Gastrocnemius medialis (tissue), 4 donors: ENCODE measurements at regions not wholly inside any gene's neighbourhood (a gene's known extent, or its start where the extent isn't known, plus 50 kb on each side); places are given as distances from the start of the nearest gene placed in this dataset.

Source experiments
- ATAC-seq, 2 donors: fragments of 150-250 bp; one replicate each; pipeline ENCODE4 v1.9.1; 2016
- DNase-seq, 2 donors: peaks; one replicate each; pipeline ENCODE4 v3.0.0-alpha.2; 2019
- H3K27ac ChIP-seq, 4 donors: fragments of 200-600 bp; sonication (generic); 1 replicate in 1 of 4; 2 replicates in 3 of 4; pipeline ENCODE4 v1.5.1; 2016 to 2018; ENCODE audit warnings: mild to moderate bottlenecking in 2 of 4, moderate library complexity in 1 of 4
- H3K27me3 ChIP-seq, 3 donors: fragments of 200-600 bp; sonication (generic) in 2 of 3; 1 replicate in 1 of 3; 2 replicates in 2 of 3; pipeline versions ENCODE4 v1.5.1 to v1.6.0; 2016 to 2019; ENCODE audit warnings: mild to moderate bottlenecking in 1 of 3, moderate library complexity in 1 of 3
- H3K36me3 ChIP-seq, 2 donors: fragments of 200-600 bp; sonication (generic) in 1 of 2; one replicate each; pipeline ENCODE4 v1.5.1; 2017 to 2018
- H3K4me1 ChIP-seq, 2 donors: fragments of 200-600 bp; sonication (generic) in 1 of 2; one replicate each; pipeline ENCODE4 v1.5.1; 2016 to 2017; ENCODE audit warnings: mild to moderate bottlenecking in 2 of 2
- H3K4me3 ChIP-seq, 4 donors: fragments of 200-600 bp; sonication (generic) in 3 of 4; 1 replicate in 1 of 4; 2 replicates in 3 of 4; pipeline ENCODE4 v1.5.1; 2016 to 2019; ENCODE audit warnings: mild to moderate bottlenecking in 2 of 4
- H3K9me3 ChIP-seq, 3 donors: fragments of 200-600 bp; sonication (generic) in 2 of 3; 1 replicate in 1 of 3; 2 replicates in 2 of 3; pipeline ENCODE4 v1.5.1; 2016 to 2019
- POLR2A ChIP-seq, 2 donors: fragments of 450-650 bp; IDR thresholded peaks; one replicate each; pipeline ENCODE4 v1.6.1; 2017; ENCODE audit warnings: antibody characterized with exemption in 2 of 2, mild to moderate bottlenecking in 2 of 2, moderate library complexity in 2 of 2
- in situ Hi-C, 4 donors: fragments of 200-750 bp; cut with MboI; loops; one replicate each; pipeline versions ENCODE4 v1.15.0 to v1.8.0; 2017; ENCODE audit warnings: low sequenced_read_pairs in 4 of 4
- intact Hi-C: fragments of 100-400 bp; cut with DNase I; formaldehyde crosslinking; loops from one replicate; pipeline ENCODE4 v1.15.1; 2023; ENCODE audit warnings: low total_unique reads
- TF ChIP-seq, protein P1 (sequence below), 5 experiments: fragments of 450-650 bp in 3 of 5; fragments of 200-600 bp in 2 of 5; sonication (generic) in 2 of 5; IDR thresholded peaks in 4 of 5; conservative IDR thresholded peaks in 1 of 5; 1 replicate in 4 of 5; 2 replicates in 1 of 5; pipeline ENCODE4 v1.5.1; 2016 to 2019; ENCODE audit warnings: antibody characterized with exemption in 5 of 5, mild to moderate bottlenecking in 3 of 5, moderate library complexity in 3 of 5

- intact Hi-C loops: no loop called here
- DNase-seq (no peak), ATAC-seq (no peak)
- in situ Hi-C loops: loop anchor here in 1 of 4 donors (25.0 kb wide), 1 partner anchor 189 kb away; no protein-coding TSS in a partner anchor
- no peaks in the 10 kb centered on the region for H3K27me3 ChIP-seq
- no peak overlapping the region for H3K27ac ChIP-seq
- no peaks in the 10 kb centered on the region for H3K4me1 ChIP-seq
- H3K4me3 ChIP-seq: no peak overlapping the region
- H3K36me3 ChIP-seq: no peaks in the 10 kb centered on the region
- TF ChIP-seq, protein P1, sequence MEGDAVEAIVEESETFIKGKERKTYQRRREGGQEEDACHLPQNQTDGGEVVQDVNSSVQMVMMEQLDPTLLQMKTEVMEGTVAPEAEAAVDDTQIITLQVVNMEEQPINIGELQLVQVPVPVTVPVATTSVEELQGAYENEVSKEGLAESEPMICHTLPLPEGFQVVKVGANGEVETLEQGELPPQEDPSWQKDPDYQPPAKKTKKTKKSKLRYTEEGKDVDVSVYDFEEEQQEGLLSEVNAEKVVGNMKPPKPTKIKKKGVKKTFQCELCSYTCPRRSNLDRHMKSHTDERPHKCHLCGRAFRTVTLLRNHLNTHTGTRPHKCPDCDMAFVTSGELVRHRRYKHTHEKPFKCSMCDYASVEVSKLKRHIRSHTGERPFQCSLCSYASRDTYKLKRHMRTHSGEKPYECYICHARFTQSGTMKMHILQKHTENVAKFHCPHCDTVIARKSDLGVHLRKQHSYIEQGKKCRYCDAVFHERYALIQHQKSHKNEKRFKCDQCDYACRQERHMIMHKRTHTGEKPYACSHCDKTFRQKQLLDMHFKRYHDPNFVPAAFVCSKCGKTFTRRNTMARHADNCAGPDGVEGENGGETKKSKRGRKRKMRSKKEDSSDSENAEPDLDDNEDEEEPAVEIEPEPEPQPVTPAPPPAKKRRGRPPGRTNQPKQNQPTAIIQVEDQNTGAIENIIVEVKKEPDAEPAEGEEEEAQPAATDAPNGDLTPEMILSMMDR (IDR thresholded peaks at IDR 0.05 in 4 of 5, conservative IDR thresholded peaks at IDR 0.05 in 1 of 5): no peak
- no peak for TF ChIP-seq POLR2A (IDR thresholded peaks at IDR 0.05)
- no peaks in the 10 kb centered on the region for H3K9me3 ChIP-seq
These were observed 161.7 kb downstream of the TFCP2L1 start for GRCh38 chr2:121123268-121123667.

DNA sequence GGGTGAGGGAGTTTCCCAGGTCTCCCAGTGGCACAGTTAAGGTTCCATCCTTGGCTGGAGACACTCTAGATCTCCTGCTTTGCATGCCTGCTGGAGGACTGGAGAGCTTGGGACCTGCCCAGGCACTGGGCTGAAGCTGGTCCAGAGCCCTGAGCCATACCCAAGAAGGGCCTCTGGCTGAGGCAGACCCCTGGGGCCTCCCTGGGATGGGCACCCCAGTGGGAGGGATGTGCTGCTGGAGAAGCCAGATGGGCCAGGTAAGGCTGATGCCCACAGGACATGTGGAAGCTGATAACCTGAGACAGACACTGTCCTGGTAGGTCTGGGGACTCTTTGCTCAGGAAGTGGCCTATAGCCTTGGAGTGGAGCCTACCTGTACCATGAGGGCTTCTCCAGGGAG, 160.7 kb downstream of the TFCP2L1 start:
- Histone ChIP-seq H3K36me3 (no peaks in the 10 kb centered on the region), H3K4me3 (no peak overlapping the region), H3K27me3 (no peaks in the 10 kb centered on the region), H3K4me1 (no peaks in the 10 kb centered on the region), H3K9me3 (no peaks in the 10 kb centered on the region), H3K27ac (no peak overlapping the region)
- in situ Hi-C loops: loop anchor here in 1 of 4 donors (25.0 kb wide), 1 partner anchor 188 kb away; no protein-coding TSS in a partner anchor
- TF ChIP-seq, protein P1 (IDR thresholded peaks at IDR 0.05 in 4 of 5, conservative IDR thresholded peaks at IDR 0.05 in 1 of 5): no peak
- TF ChIP-seq POLR2A (IDR thresholded peaks at IDR 0.05): no peak
- intact Hi-C loops: no loop called here
- no peak for ATAC-seq
- DNase-seq: no peak

- Histone ChIP-seq H3K9me3 (no peaks in the 10 kb centered on the region), H3K27ac (no peak overlapping the region), H3K36me3 (no peaks in the 10 kb centered on the region), H3K4me1 (no peaks in the 10 kb centered on the region), H3K4me3 (no peak overlapping the region), H3K27me3 (no peaks in the 10 kb centered on the region)
- TF ChIP-seq POLR2A (IDR thresholded peaks at IDR 0.05): no peak
- TF ChIP-seq, protein P1 (IDR thresholded peaks at IDR 0.05 in 4 of 5, conservative IDR thresholded peaks at IDR 0.05 in 1 of 5): no peak
- intact Hi-C loops (no loop called here), in situ Hi-C loops (no loop called here)
- DNase-seq: no peak
- no peak for ATAC-seq
These were observed 159.7 kb downstream of the TFCP2L1 start for GRCh38 chr2:121125350-121125749.

DNA sequence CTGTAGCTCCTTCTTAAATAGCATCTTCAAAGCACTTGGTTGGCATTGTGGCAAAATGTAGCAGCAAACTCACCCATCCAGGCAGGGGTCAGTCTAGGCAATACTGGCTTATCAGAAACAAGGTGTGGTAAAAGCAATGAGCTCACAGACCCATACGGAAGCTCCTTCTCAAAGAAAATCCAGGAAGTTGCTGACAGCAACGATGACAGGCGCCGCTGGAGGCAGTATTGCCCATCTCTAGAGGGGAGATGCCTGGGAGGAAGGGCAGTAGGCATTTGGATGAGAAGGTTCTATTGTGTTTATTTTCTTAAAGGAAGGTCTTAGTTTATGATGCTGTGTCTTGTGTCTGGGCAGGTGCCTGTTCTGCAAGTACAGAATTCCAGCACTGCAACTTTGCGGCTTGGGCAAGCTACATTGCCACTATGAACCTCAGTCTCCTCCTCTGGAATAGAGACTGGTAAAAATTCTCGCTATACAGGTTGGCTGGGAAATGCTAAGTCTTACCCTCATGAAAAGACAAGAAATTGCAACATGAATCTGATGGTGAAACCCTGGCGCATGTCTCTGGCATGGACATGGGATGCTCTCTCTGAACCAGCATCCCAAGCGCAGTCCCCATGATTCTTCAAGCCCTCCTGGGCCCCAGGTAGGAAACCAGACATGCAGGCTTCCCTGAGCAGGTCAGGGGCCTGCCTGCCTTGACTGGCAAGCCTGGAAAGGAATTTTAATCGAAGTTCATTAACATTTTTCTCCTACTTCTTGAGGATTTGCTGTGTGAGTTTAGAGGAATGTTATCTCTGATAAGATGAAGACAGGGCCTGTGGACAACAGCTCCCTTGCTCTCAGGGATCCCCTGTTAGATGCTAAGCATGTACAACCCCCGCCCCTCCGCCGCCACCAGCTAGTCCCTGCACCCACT, 156.0 kb downstream of the TFCP2L1 start:
- in situ Hi-C loops (no loop called here), intact Hi-C loops (no loop called here)
- H3K27ac ChIP-seq: no peak overlapping the region
- no peaks in the 10 kb centered on the region for H3K9me3 ChIP-seq
- DNase-seq (no peak), ATAC-seq (no peak)
- H3K36me3 ChIP-seq: no peaks in the 10 kb centered on the region
- no peak overlapping the region for H3K4me3 ChIP-seq
- no peak for TF ChIP-seq POLR2A (IDR thresholded peaks at IDR 0.05)
- TF ChIP-seq, protein P1 (IDR thresholded peaks at IDR 0.05 in 4 of 5, conservative IDR thresholded peaks at IDR 0.05 in 1 of 5): peak; percentile 20 to 43 (median 36)
- no peaks in the 10 kb centered on the region for H3K27me3 ChIP-seq
- no peaks in the 10 kb centered on the region for H3K4me1 ChIP-seq
